HG03095 (cell line): ENCODE measurements at regions not wholly inside any gene's neighbourhood (a gene's known extent, or its start where the extent isn't known, plus 50 kb on each side); places are given as distances from the start of the nearest gene placed in this dataset.

Experiments used
- ATAC-seq: cut with Tn5 transposase; IDR thresholded peaks from one replicate; pipeline ENCODE4 v1.9.1; 2021; ENCODE audit warnings: moderate library complexity; ENCODE audit not compliant: unreplicated experiment

GRCh38 chr4:14218641-14219040 is 591.1 kb upstream of the BOD1L1 start:
- ATAC-seq = no peak

- ATAC-seq = no peak
Measured at GRCh38 chr4:14221176-14221575, 593.7 kb upstream of the BOD1L1 start.

- ATAC-seq = no peak
Measured at GRCh38 chr4:14222377-14223029, 595.0 kb upstream of the BOD1L1 start.

- no peak for ATAC-seq
Measured at GRCh38 chr4:14223461-14223860, 595.9 kb upstream of the BOD1L1 start.

- no peak for ATAC-seq
Measured at GRCh38 chr4:14225688-14226207, 598.2 kb upstream of the BOD1L1 start.

- ATAC-seq = no peak
Measured at GRCh38 chr4:14233126-14233525, 605.6 kb upstream of the BOD1L1 start.

- ATAC-seq = no peak
Measured at GRCh38 chr4:14234307-14234706, 606.8 kb upstream of the BOD1L1 start.

- no peak for ATAC-seq
Measured at GRCh38 chr4:14236359-14236758, 608.8 kb upstream of the BOD1L1 start.

- ATAC-seq = no peak
Measured at GRCh38 chr4:14237911-14238310, 610.4 kb upstream of the BOD1L1 start.

- ATAC-seq = no peak
Measured at GRCh38 chr4:14241574-14241973, 614.0 kb upstream of the BOD1L1 start.

GRCh38 chr4:14247767-14248166 is 620.2 kb upstream of the BOD1L1 start:
- ATAC-seq = no peak

- ATAC-seq = no peak
Measured at GRCh38 chr4:14249226-14249625, 621.7 kb upstream of the BOD1L1 start.

- peak; percentile 59 for ATAC-seq
Measured at GRCh38 chr4:14254252-14254651, 626.7 kb upstream of the BOD1L1 start.

- no peak for ATAC-seq
Measured at GRCh38 chr4:14254926-14255325, 627.4 kb upstream of the BOD1L1 start.

GRCh38 chr4:14257903-14258302 is 630.4 kb upstream of the BOD1L1 start:
- no peak for ATAC-seq

- no peak for ATAC-seq
Measured at GRCh38 chr4:14259936-14260335, 632.4 kb upstream of the BOD1L1 start.

- ATAC-seq = no peak
Measured at GRCh38 chr4:14260591-14260990, 633.1 kb upstream of the BOD1L1 start.

- no peak for ATAC-seq
Measured at GRCh38 chr4:14262221-14262620, 634.7 kb upstream of the BOD1L1 start.

- ATAC-seq = no peak
Measured at GRCh38 chr4:14264437-14264836, 636.9 kb upstream of the BOD1L1 start.

GRCh38 chr4:14265651-14266050 is 638.1 kb upstream of the BOD1L1 start:
- ATAC-seq = no peak

GRCh38 chr4:14267373-14268060 is 640.0 kb upstream of the BOD1L1 start:
- ATAC-seq = no peak

- no peak for ATAC-seq
Measured at GRCh38 chr4:14269824-14270223, 642.3 kb upstream of the BOD1L1 start.

GRCh38 chr4:14272206-14272605 is 644.7 kb upstream of the BOD1L1 start:
- no peak for ATAC-seq
